ENCODE measurements at regions not wholly inside any gene's neighbourhood (a gene's known extent, or its start where the extent isn't known, plus 50 kb on each side); places are given as distances from the start of the nearest gene placed in this dataset.

- intact Hi-C loops (cut with DNase I) = no loop called here
- TF ChIP-seq, protein P1, sequence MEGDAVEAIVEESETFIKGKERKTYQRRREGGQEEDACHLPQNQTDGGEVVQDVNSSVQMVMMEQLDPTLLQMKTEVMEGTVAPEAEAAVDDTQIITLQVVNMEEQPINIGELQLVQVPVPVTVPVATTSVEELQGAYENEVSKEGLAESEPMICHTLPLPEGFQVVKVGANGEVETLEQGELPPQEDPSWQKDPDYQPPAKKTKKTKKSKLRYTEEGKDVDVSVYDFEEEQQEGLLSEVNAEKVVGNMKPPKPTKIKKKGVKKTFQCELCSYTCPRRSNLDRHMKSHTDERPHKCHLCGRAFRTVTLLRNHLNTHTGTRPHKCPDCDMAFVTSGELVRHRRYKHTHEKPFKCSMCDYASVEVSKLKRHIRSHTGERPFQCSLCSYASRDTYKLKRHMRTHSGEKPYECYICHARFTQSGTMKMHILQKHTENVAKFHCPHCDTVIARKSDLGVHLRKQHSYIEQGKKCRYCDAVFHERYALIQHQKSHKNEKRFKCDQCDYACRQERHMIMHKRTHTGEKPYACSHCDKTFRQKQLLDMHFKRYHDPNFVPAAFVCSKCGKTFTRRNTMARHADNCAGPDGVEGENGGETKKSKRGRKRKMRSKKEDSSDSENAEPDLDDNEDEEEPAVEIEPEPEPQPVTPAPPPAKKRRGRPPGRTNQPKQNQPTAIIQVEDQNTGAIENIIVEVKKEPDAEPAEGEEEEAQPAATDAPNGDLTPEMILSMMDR (IDR thresholded peaks at IDR 0.05) = no peak
- no peaks in the 10 kb centered on the region for H3K9me3 ChIP-seq
These were observed 535.1 kb downstream of the STK39 start for GRCh38 chr2:167712275-167712674.

GRCh38 chr2:167708998-167709397 lies 538.4 kb downstream of the STK39 start:
- Histone ChIP-seq H3K36me3 (no peaks in the 10 kb centered on the region), H3K4me1 (no peaks in the 10 kb centered on the region), H3K27me3 (no peaks in the 10 kb centered on the region), H3K27ac (no peak overlapping the region), H3K9me3 (no peaks in the 10 kb centered on the region), H3K4me3 (no peak overlapping the region)
- DNase-seq (no peak), ATAC-seq (no peak)
- intact Hi-C loops (cut with DNase I) = no loop called here
- TF ChIP-seq, protein P1 (IDR thresholded peaks at IDR 0.05) = no peak

More at GRCh38 chr2:167712275-167712674, 535.1 kb downstream of the STK39 start:
- no peak overlapping the region for H3K27ac ChIP-seq
- no peaks in the 10 kb centered on the region for H3K4me1 ChIP-seq
- ATAC-seq (no peak), DNase-seq (no peak)
- H3K4me3 ChIP-seq = no peak overlapping the region
- H3K27me3 ChIP-seq = no peaks in the 10 kb centered on the region
- no peaks in the 10 kb centered on the region for H3K36me3 ChIP-seq

DNA sequence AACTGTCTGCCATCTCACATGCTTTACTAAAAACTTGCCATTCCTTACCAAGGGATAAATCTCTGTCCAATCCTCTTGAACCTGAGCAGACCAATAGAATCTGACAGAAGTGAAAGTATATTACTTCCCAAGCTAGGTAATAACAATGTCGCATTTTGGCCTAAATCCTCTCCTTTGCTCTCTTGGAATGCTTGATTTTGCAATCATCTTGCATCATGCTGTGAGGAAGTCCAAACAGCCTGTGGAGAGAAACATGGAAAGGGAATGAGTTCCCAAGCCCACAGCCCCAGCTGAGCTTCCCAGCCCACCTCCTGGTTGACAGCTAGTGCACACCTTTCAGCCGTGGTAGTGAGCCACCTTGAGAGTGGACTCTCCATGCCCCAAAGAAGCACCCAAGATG lies 540.6 kb downstream of the STK39 start:
- peak in 2 of 4 donors; percentile 5 to 21 for DNase-seq
- intact Hi-C loops (cut with DNase I) = no loop called here
- TF ChIP-seq, protein P1 (IDR thresholded peaks at IDR 0.05) = no peak
- no peaks in the 10 kb centered on the region for H3K27me3 ChIP-seq
- H3K9me3 ChIP-seq = no peaks in the 10 kb centered on the region
- no peaks in the 10 kb centered on the region for H3K4me1 ChIP-seq
- no peak overlapping the region for H3K4me3 ChIP-seq
- H3K27ac ChIP-seq = no peak overlapping the region
- no peaks in the 10 kb centered on the region for H3K36me3 ChIP-seq
- no peak for ATAC-seq

DNA sequence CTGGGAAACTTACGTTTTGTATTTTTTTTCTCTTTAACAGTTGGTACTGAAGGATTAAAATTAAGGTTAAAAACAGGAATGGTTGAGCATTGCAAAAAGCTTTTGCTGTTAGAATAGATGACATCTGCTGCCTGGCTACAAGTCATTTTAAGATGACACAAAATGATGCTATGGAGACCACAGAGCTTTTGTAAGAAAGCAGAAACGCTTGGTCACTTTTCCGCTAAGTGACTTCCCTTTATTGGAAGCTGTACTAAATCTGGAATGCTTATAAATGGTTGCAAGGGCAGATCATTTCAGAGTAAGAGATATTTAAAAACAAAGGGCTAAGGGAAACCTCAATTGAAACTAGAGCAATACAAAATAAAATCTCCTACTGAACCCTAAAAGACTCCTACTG lies 544.0 kb downstream of the STK39 start:
- H3K4me3 ChIP-seq = no peak overlapping the region
- DNase-seq (no peak), ATAC-seq (no peak)
- TF ChIP-seq, protein P1 (IDR thresholded peaks at IDR 0.05) = no peak
- no peaks in the 10 kb centered on the region for H3K4me1 ChIP-seq
- intact Hi-C loops (cut with DNase I) = no loop called here
- no peaks in the 10 kb centered on the region for H3K9me3 ChIP-seq
- H3K36me3 ChIP-seq = no peaks in the 10 kb centered on the region
- H3K27me3 ChIP-seq = no peaks in the 10 kb centered on the region
- H3K27ac ChIP-seq = no peak overlapping the region

GRCh38 chr2:167702227-167702626 lies 545.2 kb downstream of the STK39 start:
- no peak for DNase-seq
- intact Hi-C loops (cut with DNase I) = no loop called here
- no peaks in the 10 kb centered on the region for H3K36me3 ChIP-seq
- no peaks in the 10 kb centered on the region for H3K27me3 ChIP-seq
- H3K9me3 ChIP-seq = no peaks in the 10 kb centered on the region
- H3K27ac ChIP-seq = no peak overlapping the region
- TF ChIP-seq, protein P1 (IDR thresholded peaks at IDR 0.05) = no peak
- no peak for ATAC-seq
- H3K4me1 ChIP-seq = no peaks in the 10 kb centered on the region
- H3K4me3 ChIP-seq = no peak overlapping the region
